ENCODE measurements at regions not wholly inside any gene's neighbourhood (a gene's known extent, or its start where the extent isn't known, plus 50 kb on each side); places are given as distances from the start of the nearest gene placed in this dataset.
"Not testable (repeated sequence)": the region's sequence is repeated elsewhere in the genome, so short reads cannot be mapped to it uniquely, and the experiment has no call there.

- DNase-seq = not testable (repeated sequence)
These were observed 298.5 kb downstream of the DUSP6 start for GRCh38 chr12:89053817-89054216.

GRCh38 chr12:89051065-89051677 is 301.1 kb downstream of the DUSP6 start:
- DNase-seq = peak; percentile 70

- DNase-seq = no peak
These were observed 304.4 kb downstream of the DUSP6 start for GRCh38 chr12:89047856-89048418.

- no peak for DNase-seq
These were observed 311.2 kb downstream of the DUSP6 start for GRCh38 chr12:89041078-89041477.

GRCh38 chr12:89040146-89040964 is 311.9 kb downstream of the DUSP6 start:
- peak; percentile 72 for DNase-seq

GRCh38 chr12:89038831-89039512 is 313.3 kb downstream of the DUSP6 start:
- no peak for DNase-seq

GRCh38 chr12:89033062-89033461 is 319.2 kb downstream of the DUSP6 start:
- no peak for DNase-seq

GRCh38 chr12:89029961-89030360 is 322.3 kb downstream of the DUSP6 start:
- no peak for DNase-seq

- DNase-seq = no peak
These were observed 327.7 kb downstream of the DUSP6 start for GRCh38 chr12:89024580-89024979.

GRCh38 chr12:89023936-89024335 is 328.4 kb downstream of the DUSP6 start:
- DNase-seq = no peak

- DNase-seq = no peak
These were observed 331.6 kb downstream of the DUSP6 start for GRCh38 chr12:89020689-89021088.

GRCh38 chr12:89020121-89020480 is 332.2 kb downstream of the DUSP6 start:
- no peak for DNase-seq

- peak; percentile 89 for DNase-seq
These were observed 332.7 kb downstream of the DUSP6 start for GRCh38 chr12:89019439-89020120.

- peak; percentile 93 for DNase-seq
These were observed 335.1 kb downstream of the DUSP6 start for GRCh38 chr12:89016970-89017778.

- no peak for DNase-seq
These were observed 336.9 kb downstream of the DUSP6 start for GRCh38 chr12:89015419-89015818.

GRCh38 chr12:88998421-88998820 is 353.9 kb downstream of the DUSP6 start:
- no peak for DNase-seq

GRCh38 chr12:88996200-88996788 is 356.0 kb downstream of the DUSP6 start:
- no peak for DNase-seq

GRCh38 chr12:88994971-88995370 is 357.3 kb downstream of the DUSP6 start:
- DNase-seq = no peak

- no peak for DNase-seq
These were observed 357.8 kb downstream of the DUSP6 start for GRCh38 chr12:88994537-88994936.

- DNase-seq = peak; percentile 65
These were observed 358.6 kb downstream of the DUSP6 start for GRCh38 chr12:88993651-88994050.

- no peak for DNase-seq
These were observed 366.2 kb downstream of the DUSP6 start for GRCh38 chr12:88986056-88986455.

GRCh38 chr12:88985631-88986030 is 366.7 kb downstream of the DUSP6 start:
- no peak for DNase-seq
